ENCODE measurements at regions not wholly inside any gene's neighbourhood (a gene's known extent, or its start where the extent isn't known, plus 50 kb on each side); places are given as distances from the start of the nearest gene placed in this dataset.

DNA sequence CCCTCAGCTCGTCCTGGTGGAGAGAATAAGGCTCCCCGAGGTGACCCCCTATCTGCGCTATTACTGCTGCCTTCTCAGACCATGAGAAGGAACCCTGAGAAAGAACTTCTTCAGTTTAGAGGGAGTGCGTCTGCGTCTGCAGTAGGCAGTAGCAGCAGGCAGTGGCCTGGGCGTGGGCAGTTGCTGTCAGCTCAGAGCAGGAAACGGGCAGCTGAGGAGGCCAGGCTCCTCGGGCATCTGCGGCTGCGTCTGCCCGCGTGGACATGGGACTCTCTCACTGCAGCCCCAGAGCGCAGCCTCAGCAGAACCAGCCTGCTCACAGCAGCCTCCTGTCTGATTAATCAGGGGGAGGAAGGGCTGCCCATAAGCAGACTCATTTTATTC lies 49.8 kb upstream of the FCN1 start:
- no peak for DNase-seq

DNA sequence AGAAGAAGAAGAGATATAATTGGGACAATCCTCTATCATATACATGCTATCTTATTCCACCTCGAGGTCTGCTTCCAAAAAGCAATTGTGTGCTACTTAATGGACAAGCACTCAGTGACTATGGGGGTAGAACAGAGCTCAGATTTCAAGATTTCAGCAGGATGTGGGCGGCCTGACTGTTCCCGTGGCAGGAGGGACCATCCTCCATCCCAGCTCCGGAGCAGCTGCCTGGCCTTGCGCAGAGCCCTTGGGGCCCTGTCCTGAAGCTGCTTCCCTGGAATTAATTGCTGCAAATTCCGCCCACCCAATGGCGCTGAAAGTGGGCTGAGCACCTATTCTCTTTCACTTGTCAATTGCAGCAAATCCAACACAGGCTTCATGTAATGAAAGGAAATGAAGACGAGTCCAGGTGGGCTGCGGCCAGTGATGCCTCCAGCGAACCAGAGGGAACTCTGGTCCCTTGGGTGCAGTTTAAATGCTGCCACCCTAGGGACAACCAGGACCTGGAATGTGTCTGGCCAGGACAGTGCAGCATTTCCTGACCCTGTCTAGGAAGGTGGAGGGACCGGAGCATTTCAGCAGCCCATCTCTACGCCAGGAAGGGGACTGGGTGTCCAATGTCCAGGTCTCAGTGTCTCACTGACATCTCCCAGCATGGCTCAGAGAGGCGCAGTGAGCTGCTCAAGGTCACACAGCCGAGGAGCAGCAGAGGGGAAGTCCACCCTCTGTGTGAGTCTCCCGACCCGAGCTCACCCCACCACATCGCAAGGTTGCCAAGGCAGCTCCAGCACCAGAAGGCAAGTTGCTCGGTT lies 50.5 kb upstream of the FCN1 start:
- no peak for DNase-seq

DNA sequence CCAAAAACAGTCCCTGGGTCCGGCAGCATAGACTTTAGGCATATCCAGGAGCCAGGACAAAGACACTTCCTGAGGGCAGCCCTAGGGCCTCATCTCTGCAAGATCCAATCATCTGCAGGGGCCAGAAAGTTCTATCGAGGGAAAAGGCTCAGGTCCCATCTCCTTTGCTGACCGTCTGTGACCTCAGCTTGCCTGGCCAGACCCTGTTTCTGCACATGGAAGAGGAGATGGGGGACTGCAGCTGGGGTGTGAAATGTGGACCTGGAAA lies 51.0 kb upstream of the FCN1 start:
- no peak for DNase-seq

DNA sequence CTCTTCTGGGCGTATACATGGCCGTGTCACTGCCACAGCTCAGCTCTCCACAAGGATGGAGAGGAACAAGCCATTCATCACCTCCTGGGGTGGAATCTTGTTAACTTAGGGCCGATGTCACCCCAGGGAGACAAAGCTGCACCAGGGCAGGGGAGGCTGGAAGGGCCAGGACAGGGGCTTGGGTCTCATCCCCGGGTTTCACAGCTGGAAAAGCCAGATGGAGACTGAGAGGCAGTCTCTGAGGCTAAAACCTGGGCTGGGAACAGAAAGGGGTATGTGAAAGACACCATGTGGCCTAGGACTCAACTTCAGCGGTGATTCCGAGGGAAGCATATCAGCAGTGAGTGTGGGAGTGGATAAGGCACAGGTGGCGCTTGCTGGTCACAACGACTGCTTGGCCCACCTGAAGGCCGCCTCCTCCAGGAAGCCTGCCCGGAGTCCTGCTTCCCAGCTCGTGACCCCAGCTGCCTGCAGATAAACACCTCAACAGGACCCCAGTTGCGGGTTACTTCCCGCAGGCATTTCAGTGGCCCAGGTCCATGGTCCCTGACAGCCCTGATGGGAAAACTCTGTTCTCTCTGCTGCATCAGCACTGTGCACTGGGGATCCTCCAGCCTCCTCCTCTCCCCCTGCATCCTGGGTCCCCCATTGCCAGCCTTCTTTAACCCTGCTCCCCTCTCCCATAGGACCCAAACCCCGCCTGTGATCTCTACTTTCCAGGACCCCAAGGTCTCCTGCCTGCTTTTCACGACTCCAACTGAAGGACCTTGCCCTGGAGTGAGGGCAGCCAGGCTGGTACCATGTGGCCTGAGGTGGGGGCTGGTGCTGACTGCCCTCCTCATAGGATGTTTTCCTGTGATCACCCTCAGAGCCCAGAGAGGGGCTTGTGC lies 51.7 kb upstream of the FCN1 start:
- DNase-seq: no peak

DNA sequence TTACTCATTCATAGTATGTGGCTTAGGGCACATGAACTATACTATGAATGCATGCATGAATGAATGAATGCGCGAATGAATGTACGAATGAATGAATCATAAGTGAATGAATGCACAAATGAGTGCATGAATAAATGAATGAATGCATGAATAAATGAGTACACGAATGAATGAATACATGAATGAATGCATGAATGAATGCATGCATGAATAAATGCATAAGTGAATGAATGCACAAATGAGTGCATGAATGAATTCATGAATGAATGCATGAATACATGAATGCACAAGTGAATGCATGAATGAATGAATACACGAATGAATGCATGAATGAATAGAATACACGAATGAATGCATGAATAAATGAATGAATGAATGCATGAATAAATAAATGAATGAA lies 52.5 kb upstream of the FCN1 start:
- no peak for DNase-seq

DNA sequence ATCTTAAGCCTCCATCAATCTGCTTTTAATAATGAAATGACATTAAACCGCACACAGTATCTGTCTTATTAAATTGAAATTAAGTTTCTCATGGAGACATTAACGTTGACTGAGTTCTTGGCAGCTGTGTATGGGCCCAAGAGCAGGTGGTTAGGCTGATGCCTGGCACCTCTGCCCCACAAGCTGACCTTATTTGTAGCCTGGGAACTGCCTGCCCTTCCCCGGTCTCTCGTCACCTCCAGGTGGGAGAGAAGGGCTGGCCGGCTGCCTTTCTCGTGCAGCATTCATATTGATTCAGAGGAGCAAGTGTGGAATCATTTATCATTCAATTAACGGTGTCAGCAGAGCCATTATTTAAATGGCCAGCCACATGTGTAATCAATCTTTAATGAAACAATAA lies 53.0 kb upstream of the FCN1 start:
- no peak for DNase-seq

DNA sequence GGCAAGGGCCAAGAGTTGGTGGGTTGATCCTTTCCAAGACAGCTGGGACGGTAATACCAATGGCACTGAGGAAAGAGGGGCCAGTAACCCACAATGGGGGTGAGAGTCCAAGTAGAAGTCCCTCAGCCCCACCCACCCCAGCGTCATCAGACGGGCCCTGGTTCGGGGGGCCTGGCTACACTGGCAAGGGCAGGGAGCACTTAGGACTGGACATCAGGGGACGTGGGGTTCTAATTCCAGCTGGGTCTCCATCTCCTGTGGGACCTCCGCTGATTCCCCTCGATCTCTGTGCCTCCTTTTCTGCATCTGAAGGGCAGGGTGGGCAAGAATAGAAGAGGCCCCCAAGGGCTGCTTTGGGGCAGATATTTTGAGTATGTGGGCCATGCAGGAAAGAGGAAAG lies 53.5 kb upstream of the FCN1 start:
- DNase-seq: no peak

DNA sequence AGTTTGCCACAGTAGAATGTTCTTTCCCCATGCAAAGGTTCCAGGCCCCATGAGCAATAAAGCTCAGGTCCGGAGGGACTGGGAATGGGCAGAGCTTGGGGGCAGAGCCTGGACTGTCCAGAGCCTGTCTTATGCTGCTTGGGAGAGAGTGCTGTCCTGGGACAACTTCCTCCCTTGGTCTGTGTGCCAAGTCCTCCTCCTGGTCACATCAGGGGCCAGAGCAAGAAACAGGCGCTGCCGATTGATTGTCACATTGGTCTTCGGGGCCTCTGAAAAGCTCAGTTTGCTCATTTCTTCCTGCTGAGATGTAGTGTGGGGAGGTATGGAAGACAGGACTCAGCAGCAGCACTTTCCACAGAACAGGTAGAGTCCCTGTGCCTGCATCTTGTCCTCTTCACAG lies 54.0 kb upstream of the FCN1 start:
- DNase-seq: no peak

DNA sequence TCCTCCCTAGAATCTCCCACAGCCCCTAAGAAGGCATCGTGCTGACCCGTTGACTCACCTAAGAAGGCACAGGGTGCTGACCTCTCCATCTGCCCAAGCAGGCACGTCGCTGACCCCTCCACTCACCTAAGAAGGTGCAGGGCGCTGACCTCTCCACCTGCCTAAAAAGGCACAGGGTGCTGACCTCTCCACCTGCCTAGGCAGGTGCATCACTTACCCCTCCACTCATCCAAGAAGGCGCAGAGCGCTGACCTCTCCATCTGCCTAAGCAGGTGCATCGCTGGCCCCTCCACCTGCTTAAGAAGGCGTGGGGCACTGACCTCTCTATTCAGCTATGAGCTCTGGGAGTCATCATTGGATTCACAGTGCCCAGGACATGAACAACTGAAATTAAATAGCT lies 54.4 kb upstream of the FCN1 start:
- DNase-seq: no peak

DNA sequence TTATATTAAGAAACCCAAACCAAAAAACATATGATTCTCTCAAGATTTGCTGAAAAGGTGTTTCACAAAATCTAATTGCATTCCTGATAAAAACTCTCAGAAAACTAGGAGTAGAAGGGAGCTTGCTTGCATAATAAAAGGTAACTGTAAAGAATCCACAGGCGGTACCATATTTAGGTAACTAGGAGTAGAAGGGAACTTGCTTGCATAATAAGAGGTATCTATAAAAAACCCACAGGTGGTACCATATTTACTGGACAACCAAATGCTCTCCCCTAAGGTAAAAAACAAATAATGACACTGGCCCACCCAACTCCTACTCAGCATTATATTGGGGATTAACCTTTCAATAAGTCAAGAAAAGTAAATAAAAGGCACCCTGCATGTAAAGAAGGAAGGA lies 57.5 kb upstream of the FCN1 start:
- no peak for DNase-seq

DNA sequence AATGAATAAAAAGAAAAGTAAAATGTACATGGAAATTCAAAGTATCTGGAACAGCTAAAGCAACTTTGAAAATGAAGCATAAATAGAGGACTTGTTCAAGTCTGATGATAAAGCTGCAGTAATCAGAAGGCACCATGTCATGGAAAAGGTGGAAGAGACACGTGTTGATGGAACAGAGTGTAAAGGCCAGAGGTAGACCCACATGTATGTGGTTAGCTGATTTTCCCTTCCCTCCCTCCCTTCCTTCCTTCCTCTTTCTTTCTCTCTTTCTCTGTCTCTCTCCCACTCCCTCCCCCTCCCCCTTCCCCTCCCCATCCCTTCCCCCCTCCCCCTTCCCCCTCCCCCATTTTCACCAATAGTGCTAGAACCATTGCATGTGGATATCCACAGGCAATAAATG lies 58.7 kb upstream of the FCN1 start:
- DNase-seq: no peak

DNA sequence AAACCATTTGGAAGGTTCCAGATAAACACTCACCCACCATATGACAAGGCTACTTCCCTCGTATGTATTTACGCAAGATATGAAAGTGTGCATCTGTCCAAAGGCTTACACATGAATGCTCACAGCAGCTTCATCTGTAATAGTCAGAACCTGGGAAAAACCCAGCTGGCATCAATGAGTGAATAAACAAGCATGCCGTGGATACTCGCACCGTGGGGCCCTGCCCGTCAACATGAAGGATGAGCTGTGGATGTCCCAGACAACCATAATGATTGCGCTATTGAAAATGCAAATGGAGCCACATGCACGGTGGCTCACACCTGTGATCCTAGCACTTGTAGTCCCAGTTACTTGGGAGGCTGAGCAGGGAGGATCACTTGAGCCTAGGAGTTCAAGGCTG lies 60.6 kb upstream of the FCN1 start:
- DNase-seq: no peak

DNA sequence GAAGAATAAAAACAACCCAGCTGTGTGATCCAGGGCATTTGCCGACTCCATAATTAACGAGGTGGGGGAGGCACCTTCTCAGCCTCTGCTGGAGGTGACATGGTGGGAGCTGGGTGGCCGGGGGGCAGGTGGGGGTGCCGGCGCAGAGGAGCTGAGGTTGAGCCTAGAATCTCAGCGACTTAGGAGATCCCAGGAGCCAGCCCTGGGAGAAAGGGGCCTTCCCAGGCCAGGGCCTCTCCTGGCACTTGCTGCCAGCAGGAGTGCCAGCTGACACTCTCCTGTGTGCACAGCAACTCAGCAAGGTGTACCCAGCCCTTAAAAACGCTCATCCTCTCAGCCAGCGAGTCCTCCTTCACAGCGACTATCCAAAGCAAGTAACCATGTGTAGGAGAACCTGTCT lies 62.8 kb upstream of the FCN1 start:
- DNase-seq: no peak

DNA sequence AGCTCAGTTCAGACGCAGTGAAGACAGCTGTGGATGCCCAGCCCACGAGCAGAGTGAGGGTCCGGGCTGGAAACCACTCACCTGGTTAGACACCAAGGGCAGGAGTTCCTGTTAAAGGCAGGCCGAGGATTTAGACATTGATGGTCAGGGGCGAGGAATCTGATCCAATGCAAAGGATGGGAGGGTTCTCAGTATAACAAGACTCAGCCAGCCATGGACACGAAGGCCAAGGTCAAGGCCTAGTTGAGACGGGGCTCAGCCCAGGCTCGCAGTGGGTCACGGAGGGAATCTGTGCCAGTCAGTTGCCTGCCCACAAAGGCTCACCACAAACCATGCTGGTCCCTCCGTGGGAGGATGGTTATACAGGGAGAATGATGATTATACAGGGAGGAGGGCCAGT lies 63.3 kb upstream of the FCN1 start:
- DNase-seq: no peak

DNA sequence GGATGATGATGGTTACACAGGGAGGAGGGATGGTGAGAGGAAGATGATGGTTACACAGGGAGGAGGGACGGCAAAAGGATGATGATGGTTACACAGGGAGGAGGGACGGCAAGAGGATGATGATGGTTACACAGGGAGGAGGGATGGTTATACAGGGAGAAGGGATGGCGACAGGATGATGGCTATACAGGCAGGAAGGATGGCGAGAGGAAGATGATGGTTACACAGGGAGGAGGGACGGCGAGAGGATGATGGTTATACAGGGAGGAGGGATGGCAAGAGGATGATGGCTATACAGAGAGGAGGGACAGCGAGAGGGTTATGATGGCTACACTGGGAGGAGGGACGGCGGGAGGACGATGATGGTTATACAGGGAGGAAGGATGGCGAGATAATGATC lies 64.1 kb upstream of the FCN1 start:
- DNase-seq: no peak

DNA sequence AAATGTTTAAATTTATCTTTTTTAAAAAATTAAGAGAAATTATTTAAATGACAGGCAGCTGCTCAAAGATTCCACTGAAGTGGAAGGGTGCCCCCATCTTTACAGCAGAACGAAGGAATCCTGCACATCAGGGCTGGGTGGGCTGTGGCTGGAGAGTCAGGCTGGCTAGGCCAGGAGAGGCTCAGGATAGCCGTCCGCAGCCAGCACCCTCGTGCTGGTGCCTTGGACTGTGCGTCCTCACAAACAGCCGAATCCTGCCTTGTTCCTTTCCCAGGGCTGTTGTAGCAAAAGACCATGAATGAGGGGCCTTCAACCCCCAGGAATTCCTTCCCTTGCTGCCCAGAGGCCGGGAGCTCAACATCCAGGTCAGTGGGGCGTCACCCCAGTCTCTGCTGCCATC lies 64.6 kb upstream of the FCN1 start:
- no peak for DNase-seq

DNA sequence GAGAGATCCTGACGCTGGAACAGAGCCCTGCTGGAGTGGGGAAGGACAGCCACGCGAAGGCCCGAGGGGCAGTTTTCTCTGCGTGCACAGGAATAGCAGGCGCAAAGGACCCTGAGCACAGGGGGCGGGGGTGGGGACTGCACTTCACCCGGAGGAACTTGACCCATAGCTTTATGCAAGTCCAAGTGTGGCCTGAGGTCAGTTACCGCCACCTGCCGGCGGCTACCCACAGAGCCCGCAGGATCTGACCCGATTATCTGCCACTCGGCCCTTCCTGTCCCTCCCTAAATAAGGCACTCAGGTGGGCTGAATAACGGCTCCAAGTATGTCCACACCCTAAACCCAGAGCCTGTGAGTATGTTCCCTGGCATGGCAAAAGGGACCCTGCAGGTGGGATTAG lies 65.4 kb upstream of the FCN1 start:
- DNase-seq: peak in 1 of 2 donors; percentile 35

DNA sequence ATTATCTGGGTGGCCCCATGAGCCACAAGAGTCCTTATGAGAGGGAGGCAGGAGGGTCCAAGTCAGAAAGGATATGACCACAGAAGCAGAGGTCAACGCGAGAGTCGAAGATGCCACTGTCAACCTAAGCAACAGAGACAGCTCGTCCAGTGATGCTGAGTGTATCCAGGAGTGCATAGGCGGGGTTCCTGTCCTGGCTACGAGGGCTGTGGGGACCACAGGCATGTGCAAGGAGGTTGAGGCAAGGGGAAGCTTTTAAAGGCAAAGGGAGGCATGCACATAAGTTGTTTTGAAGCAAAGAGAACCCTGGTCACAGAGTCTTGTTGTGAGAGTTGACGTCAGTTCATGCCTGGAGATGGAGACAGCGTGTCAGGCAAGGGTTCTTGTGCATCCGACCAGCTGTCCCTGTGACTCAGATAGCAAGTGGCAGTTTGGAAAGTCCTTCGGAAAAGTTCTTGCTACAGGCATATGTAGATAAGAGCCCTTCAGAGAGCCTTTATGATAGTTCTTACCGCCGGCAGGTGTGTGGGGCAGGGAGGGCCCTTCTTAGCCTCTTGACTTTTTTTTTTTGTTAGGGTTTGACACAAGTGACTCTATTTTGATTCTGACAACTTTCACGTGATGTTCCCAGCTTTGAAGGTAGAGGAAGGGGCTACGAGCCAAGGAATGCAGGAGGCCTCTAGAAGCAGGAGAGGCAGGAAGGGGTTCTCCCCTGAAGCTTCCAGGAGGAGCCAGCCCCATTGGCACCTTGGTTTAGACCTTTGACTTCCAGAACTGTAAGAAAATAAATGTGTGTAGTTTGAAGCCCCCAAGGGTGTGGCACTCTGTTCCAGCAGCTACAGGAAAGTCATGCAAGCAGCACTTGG lies 66.0 kb upstream of the FCN1 start:
- DNase-seq: no peak

DNA sequence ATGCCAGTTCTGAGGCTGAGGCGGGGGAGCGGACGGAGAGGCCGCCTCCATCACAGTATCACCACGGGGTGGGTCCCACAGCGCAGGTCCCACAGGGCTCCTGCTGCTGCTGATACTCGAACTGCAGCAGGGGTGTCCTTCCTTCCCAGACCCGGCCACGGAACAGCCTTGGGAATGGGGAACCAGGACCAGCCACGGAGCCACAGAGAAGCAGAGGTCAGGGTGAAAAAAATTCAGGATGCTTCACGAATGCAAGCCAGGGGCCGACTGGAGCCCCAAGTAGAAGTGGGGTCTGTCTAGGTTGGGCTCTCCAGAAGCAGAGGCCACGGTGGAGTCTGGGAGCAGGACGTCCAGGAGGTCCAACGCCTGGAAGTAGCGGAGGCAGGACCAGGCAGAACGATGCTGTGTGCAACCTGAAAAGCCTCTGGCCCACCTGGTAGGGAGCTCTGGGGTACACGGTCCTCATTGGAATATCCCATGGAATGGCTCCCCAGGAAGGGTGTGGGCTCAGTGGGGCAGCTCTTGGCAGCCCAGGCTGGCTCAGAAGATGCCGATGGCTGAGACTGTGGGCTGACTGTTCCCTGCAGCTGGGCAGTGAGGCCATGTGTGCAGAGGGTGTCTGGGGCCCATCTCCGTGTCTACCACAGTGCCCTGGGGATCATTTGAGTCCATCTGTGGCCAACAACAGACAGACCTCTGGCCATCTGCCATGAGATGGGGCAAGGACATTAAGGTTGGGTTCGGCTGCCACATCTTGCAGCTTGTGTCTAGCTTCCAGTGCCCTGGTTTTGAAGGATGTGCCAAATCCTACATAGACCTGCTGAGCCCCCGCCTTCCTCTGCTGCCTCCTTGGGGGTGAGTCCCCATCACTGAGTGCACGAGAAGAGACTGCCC lies 66.9 kb upstream of the FCN1 start:
- DNase-seq: no peak

DNA sequence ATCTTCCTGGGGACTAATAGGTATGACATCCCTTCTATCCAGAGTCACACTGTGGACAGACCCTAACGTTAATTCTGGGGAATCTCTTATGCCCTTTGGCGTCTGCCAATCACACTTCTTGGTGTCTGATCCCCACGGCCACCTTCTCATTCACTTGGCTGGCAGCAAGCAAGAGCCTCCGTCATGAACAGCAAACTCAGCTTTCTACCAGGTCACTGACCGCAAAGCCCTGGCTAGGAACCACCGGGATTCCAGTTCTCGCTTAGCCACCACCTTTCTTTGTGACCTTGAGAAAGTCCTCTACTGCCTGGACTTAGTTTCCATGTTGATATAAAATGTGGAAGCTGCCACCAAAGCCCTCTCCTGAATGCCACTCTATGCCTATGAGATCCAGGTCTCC lies 67.7 kb upstream of the FCN1 start:
- no peak for DNase-seq

DNA sequence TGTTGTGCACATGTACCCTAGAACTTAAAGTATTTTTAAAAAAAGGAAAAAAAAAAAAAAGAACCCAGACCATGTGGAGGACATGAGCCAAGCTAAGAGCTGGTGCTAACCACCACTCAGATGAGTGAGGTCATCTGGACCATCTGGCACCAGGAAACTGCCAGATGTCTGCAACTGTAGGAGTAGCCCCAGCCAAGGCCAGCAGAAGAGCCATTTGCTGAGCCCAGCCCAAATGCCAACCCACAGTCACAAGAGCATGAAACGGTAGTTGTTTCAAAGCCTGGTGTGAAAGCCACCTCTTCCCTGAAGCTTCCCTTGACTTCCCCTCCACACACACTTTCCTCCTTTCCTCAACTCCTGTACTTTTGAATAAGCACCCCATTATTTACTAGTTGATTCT lies 69.2 kb upstream of the FCN1 start:
- no peak for DNase-seq

DNA sequence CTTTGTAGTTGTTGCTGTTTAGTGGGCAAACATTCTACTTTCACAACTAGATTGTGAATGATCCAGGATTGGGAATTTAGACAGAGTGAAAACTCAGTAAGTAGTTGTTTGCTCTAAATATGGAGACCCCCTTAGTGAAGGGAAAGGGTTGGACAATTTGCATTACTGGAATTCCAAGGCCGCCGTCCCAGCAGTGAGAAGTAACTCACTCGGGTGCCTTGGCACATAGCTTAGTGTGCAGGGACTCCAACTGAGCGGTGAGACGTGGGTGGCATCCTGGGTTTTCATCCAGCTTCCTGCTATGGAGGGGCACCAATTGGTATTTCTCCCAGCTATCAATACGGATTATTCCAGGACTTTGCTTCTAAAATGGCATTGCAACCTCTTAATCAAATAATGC lies 69.7 kb upstream of the FCN1 start:
- DNase-seq: no peak
